ENCODE measurements at regions not wholly inside any gene's neighbourhood (a gene's known extent, or its start where the extent isn't known, plus 50 kb on each side); places are given as distances from the start of the nearest gene placed in this dataset.

DNA sequence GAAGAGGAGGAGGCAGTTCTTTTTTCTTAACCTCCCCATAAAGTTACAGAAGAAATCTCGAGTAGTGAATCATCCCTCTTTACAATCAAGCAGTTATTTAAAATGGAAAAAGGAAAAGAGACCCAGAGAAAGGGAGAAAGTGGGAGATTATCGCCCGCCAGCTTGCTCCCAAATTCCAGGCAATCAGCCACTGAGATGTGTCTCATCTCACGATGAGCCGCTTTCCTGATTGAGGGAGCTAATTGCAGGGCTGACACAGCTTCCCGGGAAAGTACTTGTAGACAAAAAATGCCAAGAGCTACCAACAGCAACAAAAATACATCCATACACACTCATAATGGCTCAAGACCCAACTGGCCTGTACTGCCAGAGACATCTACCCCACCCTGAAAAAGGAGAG is 191.6 kb upstream of the ZC3H12A start:
- TF ChIP-seq CREB1 (CRISPR knock-in tag; IDR thresholded peaks at IDR 0.05; ENCODE audit: low read depth) = no peak
- TF ChIP-seq, protein P1, sequence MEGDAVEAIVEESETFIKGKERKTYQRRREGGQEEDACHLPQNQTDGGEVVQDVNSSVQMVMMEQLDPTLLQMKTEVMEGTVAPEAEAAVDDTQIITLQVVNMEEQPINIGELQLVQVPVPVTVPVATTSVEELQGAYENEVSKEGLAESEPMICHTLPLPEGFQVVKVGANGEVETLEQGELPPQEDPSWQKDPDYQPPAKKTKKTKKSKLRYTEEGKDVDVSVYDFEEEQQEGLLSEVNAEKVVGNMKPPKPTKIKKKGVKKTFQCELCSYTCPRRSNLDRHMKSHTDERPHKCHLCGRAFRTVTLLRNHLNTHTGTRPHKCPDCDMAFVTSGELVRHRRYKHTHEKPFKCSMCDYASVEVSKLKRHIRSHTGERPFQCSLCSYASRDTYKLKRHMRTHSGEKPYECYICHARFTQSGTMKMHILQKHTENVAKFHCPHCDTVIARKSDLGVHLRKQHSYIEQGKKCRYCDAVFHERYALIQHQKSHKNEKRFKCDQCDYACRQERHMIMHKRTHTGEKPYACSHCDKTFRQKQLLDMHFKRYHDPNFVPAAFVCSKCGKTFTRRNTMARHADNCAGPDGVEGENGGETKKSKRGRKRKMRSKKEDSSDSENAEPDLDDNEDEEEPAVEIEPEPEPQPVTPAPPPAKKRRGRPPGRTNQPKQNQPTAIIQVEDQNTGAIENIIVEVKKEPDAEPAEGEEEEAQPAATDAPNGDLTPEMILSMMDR (conservative IDR thresholded peaks at IDR 0.05; ENCODE audit: low read depth in 2 of 2) = no peak
- TF ChIP-seq EZH2 (IDR thresholded peaks at IDR 0.05; ENCODE audit: low read depth, unreplicated experiment) = no peak
- no peak for TF ChIP-seq NANOG (IDR thresholded peaks at IDR 0.05; ENCODE audit: borderline replicate concordance)
- no peak for TF ChIP-seq POLR2AphosphoS5 (IDR thresholded peaks at IDR 0.05; ENCODE audit: low read depth)
